HCT116 (cell line): ENCODE measurements at regions not wholly inside any gene's neighbourhood (a gene's known extent, or its start where the extent isn't known, plus 50 kb on each side); places are given as distances from the start of the nearest gene placed in this dataset.

ENCODE experiments used
- ATAC-seq: fragments of 200-7000 bp; cut with Tn5 transposase; 2 replicates; pipeline ENCODE4 v1.9.1; 2020; ENCODE audit warnings: mild to moderate bottlenecking, moderate library complexity
- BruUV-seq: library from RNA; stranded (reverse); fragments of 400-500 nt; replicated peaks from 2 replicates; lab custom pipeline; 2021; lab: Mats Ljungman, UMichigan
- CTCF ChIA-PET: fragments of 300-600 bp; sonication (Branson Sonifier 250); formaldehyde crosslinking; loops from one replicate; lab custom pipeline; 2021; ENCODE audit warnings: antibody characterized with exemption; lab: Charles Lee
- POLR2A ChIA-PET: fragments of 300-600, 350-600 bp; sonication (Branson Sonifier 250); formaldehyde crosslinking; loops from one replicate; lab custom pipeline; 2021; ENCODE audit warnings: antibody characterized with exemption; lab: Charles Lee
- RAD21 ChIA-PET, 2 experiments: fragments of 300-600 bp; sonication (Branson Sonifier 250); formaldehyde crosslinking; loops; one replicate each; lab custom pipeline; 2023; ENCODE audit warnings: low total read pairs in 2 of 2; ENCODE audit not compliant: uncharacterized antibody in 2 of 2, unreplicated experiment in 2 of 2, low non-redundant PET in 1 of 2; lab: Charles Lee
- DNase-seq: peaks from one replicate; pipeline ENCODE4 v3.0.0-alpha.2; 2010; ENCODE audit warnings: low read depth, low spot score
- H2AFZ ChIP-seq: fragments of 200-600 bp; shearing (Covaris generic), sonication (generic); 2 replicates; pipeline ENCODE4 v1.6.1; 2017; ENCODE audit warnings: low read depth, mixed run types, mixed read lengths, antibody characterized with exemption, low read length; ENCODE audit not compliant: poor library complexity, severe bottlenecking
- H3K27ac ChIP-seq: 2 replicates; pipeline ENCODE4 v1.5.1; 2012; ENCODE audit warnings: low read depth, low read length
- H3K27me3 ChIP-seq: fragments of 200-600 bp; sonication (generic); 2 replicates; pipeline ENCODE4 v1.6.1; 2016; ENCODE audit warnings: mixed run types, low read length, mixed read lengths; ENCODE audit not compliant: insufficient read depth
- H3K36me3 ChIP-seq, 2 experiments: fragments of 200-500 bp in 1 of 2; fragments of 200-600 bp in 1 of 2; sonication (Bioruptor generic) in 1 of 2; sonication (generic) in 1 of 2; 2 replicates each; pipeline versions ENCODE4 v1.5.1 to v1.6.1; 2014 to 2016; ENCODE audit warnings: low read length in 2 of 2, inconsistent platforms in 1 of 2, mixed read lengths in 1 of 2, mixed run types in 1 of 2; ENCODE audit not compliant: insufficient read depth in 2 of 2, control insufficient read depth in 1 of 2
- H3K4me1 ChIP-seq, 2 experiments: fragments of 200-600 bp in 1 of 2; sonication (generic) in 1 of 2; 2 replicates each; pipeline versions ENCODE4 v1.5.1 to v1.6.1; 2012 to 2017; ENCODE audit warnings: low read length in 2 of 2, inconsistent platforms in 1 of 2, mild to moderate bottlenecking in 1 of 2, mixed read lengths in 1 of 2, mixed run types in 1 of 2, moderate library complexity in 1 of 2; ENCODE audit not compliant: insufficient read depth in 2 of 2, control insufficient read depth in 1 of 2
- H3K4me2 ChIP-seq: fragments of 200-600 bp; sonication (generic); 2 replicates; pipeline ENCODE4 v1.6.1; 2017; ENCODE audit warnings: mixed run types, low read length, mixed read lengths
- H3K4me3 ChIP-seq, 2 experiments: fragments of 200-600 bp in 1 of 2; sonication (generic) in 1 of 2; replicated peaks in 1 of 2; 2 replicates each; pipeline ENCODE4 v1.5.1; 2011 to 2016; ENCODE audit warnings: low read length in 2 of 2, control low read depth in 1 of 2, low read depth in 1 of 2, mild to moderate bottlenecking in 1 of 2, mixed read lengths in 1 of 2, mixed run types in 1 of 2
- H3K79me2 ChIP-seq: fragments of 200-600 bp; sonication (generic); 2 replicates; pipeline ENCODE4 v1.6.1; 2017; ENCODE audit warnings: mild to moderate bottlenecking, mixed run types, low read length, moderate library complexity, mixed read lengths; ENCODE audit not compliant: insufficient read depth
- H3K9ac ChIP-seq: fragments of 200-600 bp; sonication (generic); 2 replicates; pipeline ENCODE4 v1.6.1; 2016; ENCODE audit warnings: low read length, mixed read lengths
- H3K9me2 ChIP-seq: fragments of 200-600 bp; sonication (generic), shearing (Covaris generic); 2 replicates; pipeline ENCODE4 v1.6.1; 2017; ENCODE audit warnings: mixed run types, mild to moderate bottlenecking, moderate library complexity; ENCODE audit not compliant: insufficient read depth
- H3K9me3 ChIP-seq, 2 experiments: fragments of 200-500 bp in 1 of 2; fragments of 200-600 bp in 1 of 2; sonication (Bioruptor generic) in 1 of 2; sonication (generic) in 1 of 2; 2 replicates each; pipeline ENCODE4 v1.6.1; 2014 to 2017; ENCODE audit warnings: low read length in 2 of 2, mixed read lengths in 2 of 2, inconsistent platforms in 1 of 2, low read depth in 1 of 2, mild to moderate bottlenecking in 1 of 2, mixed run types in 1 of 2, moderate library complexity in 1 of 2; ENCODE audit not compliant: control insufficient read depth in 1 of 2, insufficient read depth in 1 of 2
- H4K20me1 ChIP-seq: fragments of 200-600 bp; sonication (generic), shearing (Covaris generic); 2 replicates; pipeline ENCODE4 v1.6.1; 2017; ENCODE audit warnings: mixed run types, mild to moderate bottlenecking, moderate library complexity; ENCODE audit not compliant: insufficient read depth
- CTCF ChIP-seq, 3 experiments: fragments of 200-600 bp in 1 of 3; sonication (generic) in 1 of 3; IDR thresholded peaks in 2 of 3; conservative IDR thresholded peaks in 1 of 3; 2 replicates each; pipeline ENCODE4 v1.5.1; 2012 to 2017; ENCODE audit warnings: low read depth in 2 of 3, low read length in 2 of 3, antibody characterized with exemption in 1 of 3, borderline replicate concordance in 1 of 3, control low read depth in 1 of 3, mild to moderate bottlenecking in 1 of 3, mixed read lengths in 1 of 3, mixed run types in 1 of 3, moderate library complexity in 1 of 3; ENCODE audit not compliant: insufficient read depth in 1 of 3
- EZH2 ChIP-seq: fragments of 200-600 bp; sonication (generic); IDR thresholded peaks from 2 replicates; pipeline ENCODE4 v1.6.1; 2017; ENCODE audit warnings: antibody characterized with exemption, mixed run types
- JUND ChIP-seq: IDR thresholded peaks from 2 replicates; pipeline ENCODE4 v1.6.1; 2012
- MAX ChIP-seq: IDR thresholded peaks from 2 replicates; pipeline ENCODE4 v1.6.1; 2012
- RAD21 ChIP-seq: IDR thresholded peaks from 2 replicates; pipeline ENCODE4 v1.6.1; 2012; ENCODE audit warnings: low read depth, mild to moderate bottlenecking
- SIN3A ChIP-seq: IDR thresholded peaks from 2 replicates; pipeline ENCODE4 v1.6.1; 2012; ENCODE audit warnings: low read depth
- SP1 ChIP-seq: IDR thresholded peaks from 2 replicates; pipeline ENCODE4 v1.6.1; 2012; ENCODE audit warnings: low read depth
- TCF7L2 ChIP-seq: IDR thresholded peaks from 2 replicates; pipeline ENCODE4 v1.7.0; 2011; ENCODE audit warnings: borderline replicate concordance, inconsistent platforms; ENCODE audit not compliant: insufficient read depth, insufficient read length; ENCODE audit errors: extremely low read depth
- ZFX ChIP-seq: fragments of 450-650 bp; IDR thresholded peaks from 2 replicates; pipeline ENCODE4 v1.6.1; 2017
- intact Hi-C: fragments of 100-400 bp; cut with micrococcal nuclease; formaldehyde crosslinking; loops from 2 replicates; pipeline ENCODE4 v1.10.0; 2022

- Histone ChIP-seq H3K9ac (no peak overlapping the region), H3K79me2 (no peaks in the 10 kb centered on the region), H2AFZ (no peak overlapping the region), H3K27me3 (peaks cover 14% of the 10 kb centered on the region; the same call in 1 of the 2 replicates), H4K20me1 (no peaks in the 10 kb centered on the region), H3K4me2 (no peak overlapping the region), H3K4me3 (no peak overlapping the region), H3K4me1 (no peaks in the 10 kb centered on the region), H3K27ac (no peak overlapping the region)
- no peak for ATAC-seq
- RAD21 ChIA-PET: no interaction called here
- POLR2A ChIA-PET: no interaction called here
- TF ChIP-seq SIN3A: no peak
- no peak for TF ChIP-seq SP1
- no peak for TF ChIP-seq JUND
- TF ChIP-seq MAX: no peak
- no peak for TF ChIP-seq RAD21
- no peak for TF ChIP-seq EZH2
- no peak for TF ChIP-seq TCF7L2
- no peak for TF ChIP-seq ZFX
- no peak for TF ChIP-seq CTCF (IDR thresholded peaks at IDR 0.05 in 2 of 3, conservative IDR thresholded peaks at IDR 0.05 in 1 of 3; ENCODE audit: borderline replicate concordance in 1 of 3, insufficient read depth in 1 of 3, low read depth in 2 of 3, low read length in 2 of 3)
- TF ChIP-seq, all 23 proteins: peak for 0
- H3K9me3 ChIP-seq: no peaks in the 10 kb centered on the region
- no peak for DNase-seq
- no peaks in the 10 kb centered on the region for H3K9me2 ChIP-seq
- no peaks in the 10 kb centered on the region for H3K36me3 ChIP-seq
- BruUV-seq: no TSS peak
- intact Hi-C loops: no loop called here
- CTCF ChIA-PET: no interaction called here
These were observed 274.2 kb upstream of the MYOCD start for GRCh38 chr17:12391468-12391867.
